SK-N-MC (cell line): ENCODE measurements at regions not wholly inside any gene's neighbourhood (a gene's known extent, or its start where the extent isn't known, plus 50 kb on each side); places are given as distances from the start of the nearest gene placed in this dataset.

Experiments used
- EZH2 ChIP-seq: fragments of 200-600 bp; sonication (generic); IDR thresholded peaks from one replicate; pipeline ENCODE4 v1.6.1; 2017; ENCODE audit warnings: antibody characterized with exemption
- FOXP2 ChIP-seq: optimal IDR thresholded peaks from 2 replicates; pipeline ENCODE3; 2011; ENCODE audit warnings: mild to moderate bottlenecking, moderate library complexity; ENCODE audit not compliant: insufficient read depth; ENCODE audit errors: extremely low read length, control extremely low read depth
- POLR2AphosphoS5 ChIP-seq: IDR thresholded peaks from 2 replicates; pipeline ENCODE4 v1.6.1; 2012; ENCODE audit warnings: mild to moderate bottlenecking, low read depth, low read length, borderline replicate concordance

- TF ChIP-seq EZH2 (no peak), POLR2AphosphoS5 (no peak), FOXP2 (no peak)
Measured at GRCh38 chr4:100248476-100248875, 58.2 kb upstream of the DDIT4L start.
